Osteoblast (primary cell): ENCODE measurements at regions not wholly inside any gene's neighbourhood (a gene's known extent, or its start where the extent isn't known, plus 50 kb on each side); places are given as distances from the start of the nearest gene placed in this dataset.

Experiments used
- DNase-seq: peaks from one replicate; pipeline ENCODE4 v3.0.0; 2011; ENCODE audit warnings: low spot score, mixed read lengths; ENCODE audit not compliant: insufficient read length; ENCODE audit errors: missing footprints
- H2AFZ ChIP-seq: 2 replicates; pipeline ENCODE4 v1.6.0; 2011; ENCODE audit warnings: mild to moderate bottlenecking, low read length
- H3K27ac ChIP-seq: 2 replicates; pipeline ENCODE4 v1.5.1; 2011; ENCODE audit warnings: mild to moderate bottlenecking, low read depth, low read length, moderate library complexity
- H3K27me3 ChIP-seq: 2 replicates; pipeline ENCODE4 v1.6.0; 2012; ENCODE audit warnings: mild to moderate bottlenecking, control low read depth, inconsistent platforms, low read length, moderate library complexity; ENCODE audit not compliant: insufficient read depth
- H3K36me3 ChIP-seq: 2 replicates; pipeline ENCODE4 v1.5.1; 2011; ENCODE audit warnings: mild to moderate bottlenecking, low read length, control low read depth, moderate library complexity; ENCODE audit not compliant: insufficient read depth
- H3K4me1 ChIP-seq: 2 replicates; pipeline ENCODE4 v1.5.1; 2011; ENCODE audit warnings: mild to moderate bottlenecking, low read length, control low read depth, moderate library complexity; ENCODE audit not compliant: insufficient read depth
- H3K4me2 ChIP-seq: 2 replicates; pipeline ENCODE4 v1.6.0; 2011; ENCODE audit warnings: mild to moderate bottlenecking, low read length; ENCODE audit not compliant: insufficient read depth
- H3K4me3 ChIP-seq: fragments of 200-600 bp; sonication (generic); 3 replicates; pipeline ENCODE4 v1.5.1; 2012; ENCODE audit warnings: mild to moderate bottlenecking, low read length, inconsistent platforms; ENCODE audit not compliant: insufficient read depth
- H3K79me2 ChIP-seq: 2 replicates; pipeline ENCODE4 v1.6.0; 2012; ENCODE audit warnings: mild to moderate bottlenecking, low read length, control low read depth, inconsistent platforms; ENCODE audit not compliant: insufficient read depth
- H3K9me3 ChIP-seq: 2 replicates; pipeline ENCODE4 v1.5.1; 2011; ENCODE audit warnings: low read depth, low read length, control low read depth
- H4K20me1 ChIP-seq: 2 replicates; pipeline ENCODE4 v1.6.0; 2012; ENCODE audit warnings: mild to moderate bottlenecking, low read length, control low read depth; ENCODE audit not compliant: insufficient read depth
- CTCF ChIP-seq: IDR thresholded peaks from 2 replicates; pipeline ENCODE4 v1.5.1; 2011; ENCODE audit warnings: mild to moderate bottlenecking, low read depth, low read length, moderate library complexity; ENCODE audit errors: extremely low read depth

GRCh38 chr11:90849312-90849711 lies 626.5 kb upstream of the CHORDC1 start:
- H3K79me2 ChIP-seq: no peaks in the 10 kb centered on the region
- no peak for TF ChIP-seq CTCF
- H3K4me2 ChIP-seq: no peak overlapping the region
- H3K36me3 ChIP-seq: no peaks in the 10 kb centered on the region
- no peak overlapping the region for H3K27ac ChIP-seq
- no peak for DNase-seq
- H3K9me3 ChIP-seq: no peaks in the 10 kb centered on the region
- no peak overlapping the region for H2AFZ ChIP-seq
- H3K27me3 ChIP-seq: no peaks in the 10 kb centered on the region
- no peak overlapping the region for H3K4me3 ChIP-seq
- no peaks in the 10 kb centered on the region for H4K20me1 ChIP-seq
- no peaks in the 10 kb centered on the region for H3K4me1 ChIP-seq

DNA sequence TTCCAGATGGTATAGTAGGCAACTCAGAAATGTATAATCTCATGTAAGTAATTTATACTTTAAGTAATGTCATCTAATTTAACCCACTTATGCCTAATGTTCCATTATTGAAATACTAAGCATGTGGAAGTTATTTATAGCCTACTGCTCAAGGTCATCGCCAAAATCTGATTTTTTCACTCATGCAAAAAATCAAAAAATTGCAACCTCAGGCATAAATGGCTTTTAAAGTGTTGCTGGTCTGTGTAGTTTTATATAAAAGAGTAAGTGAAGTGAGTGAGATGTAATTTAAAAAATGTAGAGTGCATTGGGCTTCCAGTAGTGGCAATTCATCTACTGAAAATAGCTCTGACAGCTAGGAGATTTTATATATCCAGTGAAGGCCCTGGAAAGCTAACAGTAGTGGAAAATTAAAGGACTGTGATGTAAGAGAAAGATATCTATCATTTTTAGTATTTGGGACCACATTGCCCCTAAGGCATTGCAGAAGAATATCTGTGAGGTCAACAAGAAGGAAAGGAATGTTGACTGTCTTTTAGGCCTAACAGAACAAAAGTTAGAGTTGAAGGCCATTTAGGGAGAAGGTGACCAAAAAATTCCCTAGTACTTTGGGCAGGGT lies 624.5 kb upstream of the CHORDC1 start:
- Histone ChIP-seq H2AFZ (no peak overlapping the region), H3K36me3 (no peaks in the 10 kb centered on the region), H3K27ac (no peak overlapping the region), H3K9me3 (no peaks in the 10 kb centered on the region), H4K20me1 (no peaks in the 10 kb centered on the region), H3K4me3 (no peak overlapping the region), H3K27me3 (no peaks in the 10 kb centered on the region), H3K4me2 (no peak overlapping the region), H3K79me2 (no peaks in the 10 kb centered on the region), H3K4me1 (no peaks in the 10 kb centered on the region)
- TF ChIP-seq CTCF: no peak
- DNase-seq: no peak

- H3K36me3 ChIP-seq: no peaks in the 10 kb centered on the region
- H4K20me1 ChIP-seq: no peaks in the 10 kb centered on the region
- H3K27ac ChIP-seq: no peak overlapping the region
- no peak overlapping the region for H2AFZ ChIP-seq
- DNase-seq: no peak
- TF ChIP-seq CTCF: no peak
- H3K4me3 ChIP-seq: no peak overlapping the region
- no peaks in the 10 kb centered on the region for H3K27me3 ChIP-seq
- no peak overlapping the region for H3K4me2 ChIP-seq
- H3K9me3 ChIP-seq: no peaks in the 10 kb centered on the region
- no peaks in the 10 kb centered on the region for H3K79me2 ChIP-seq
- no peaks in the 10 kb centered on the region for H3K4me1 ChIP-seq
These were observed 623.8 kb upstream of the CHORDC1 start for GRCh38 chr11:90846628-90847027.

DNA sequence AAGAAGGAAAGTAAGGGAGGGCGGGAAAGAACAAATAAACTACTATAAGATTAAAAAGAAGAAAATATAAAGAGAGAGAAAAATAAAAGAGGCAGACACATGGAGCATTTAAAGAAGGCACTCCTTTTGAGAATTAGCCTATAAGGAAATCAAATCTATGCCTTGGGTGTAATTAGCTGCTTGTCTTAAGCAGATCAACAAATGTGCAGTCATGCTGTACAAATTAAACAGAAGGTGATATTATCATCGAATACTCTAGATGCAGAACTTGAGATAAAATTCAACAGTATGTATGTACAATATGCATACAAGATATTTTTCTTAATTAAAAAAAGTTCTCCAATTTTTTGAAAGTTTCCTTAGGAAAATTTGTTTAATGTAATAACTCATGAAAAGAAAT lies 623.0 kb upstream of the CHORDC1 start:
- Histone ChIP-seq H3K79me2 (no peaks in the 10 kb centered on the region), H3K4me3 (no peak overlapping the region), H3K27ac (no peak overlapping the region), H3K4me1 (no peaks in the 10 kb centered on the region), H3K36me3 (no peaks in the 10 kb centered on the region), H4K20me1 (no peaks in the 10 kb centered on the region), H3K4me2 (no peak overlapping the region), H3K27me3 (no peaks in the 10 kb centered on the region), H2AFZ (no peak overlapping the region), H3K9me3 (no peaks in the 10 kb centered on the region)
- no peak for DNase-seq
- TF ChIP-seq CTCF: no peak
